Panc1 (cell line): ENCODE measurements at regions not wholly inside any gene's neighbourhood (a gene's known extent, or its start where the extent isn't known, plus 50 kb on each side); places are given as distances from the start of the nearest gene placed in this dataset.

ENCODE experiments used
- ATAC-seq: fragments of 200-7000 bp; cut with Tn5 transposase; 2 replicates; pipeline ENCODE4 v1.9.1; 2020; ENCODE audit warnings: mild to moderate bottlenecking, moderate library complexity
- BruUV-seq: library from RNA; stranded (reverse); fragments of 400-500 nt; replicated peaks from 2 replicates; lab custom pipeline; 2021; lab: Mats Ljungman, UMichigan
- CTCF ChIA-PET: fragments of 300-600 bp; sonication (Branson Sonifier 250); formaldehyde crosslinking; loops from one replicate; lab custom pipeline; 2022; ENCODE audit warnings: antibody characterized with exemption; lab: Charles Lee
- POLR2A ChIA-PET: fragments of 300-600 bp; sonication (Branson Sonifier 250); formaldehyde crosslinking; loops from one replicate; lab custom pipeline; 2022; ENCODE audit warnings: antibody characterized with exemption; lab: Charles Lee
- DNase-seq: peaks from one replicate; pipeline ENCODE4 v3.0.0-alpha.2; 2010; ENCODE audit warnings: low read depth, low spot score
- H3K27ac ChIP-seq: 2 replicates; pipeline ENCODE4 v1.5.1; 2011; ENCODE audit warnings: mild to moderate bottlenecking, low read length, inconsistent platforms
- H3K27me3 ChIP-seq: fragments of 200-500 bp; sonication (Bioruptor generic); 2 replicates; pipeline ENCODE4 v1.6.0; 2014; ENCODE audit warnings: low read length, inconsistent platforms; ENCODE audit not compliant: control insufficient read depth, insufficient read depth
- H3K36me3 ChIP-seq: fragments of 200-500 bp; sonication (Bioruptor generic); 2 replicates; pipeline ENCODE4 v1.5.1; 2014; ENCODE audit warnings: inconsistent platforms, mild to moderate bottlenecking, low read length, moderate library complexity; ENCODE audit not compliant: control insufficient read depth, insufficient read depth
- H3K4me1 ChIP-seq: 2 replicates; pipeline ENCODE4 v1.5.1; 2011; ENCODE audit warnings: inconsistent platforms, mild to moderate bottlenecking, low read length, moderate library complexity; ENCODE audit not compliant: control insufficient read depth, insufficient read depth
- H3K4me3 ChIP-seq, 2 experiments: 2 replicates each; pipeline ENCODE4 v1.5.1; 2011 to 2012; ENCODE audit warnings: low read depth in 2 of 2, low read length in 2 of 2, mild to moderate bottlenecking in 2 of 2, inconsistent platforms in 1 of 2, moderate library complexity in 1 of 2
- H3K9me3 ChIP-seq: fragments of 200-500 bp; sonication (Bioruptor generic); 2 replicates; pipeline ENCODE4 v1.5.1; 2014; ENCODE audit warnings: low read depth, mild to moderate bottlenecking, inconsistent platforms, low read length, moderate library complexity; ENCODE audit not compliant: control insufficient read depth, insufficient read depth
- CTCF ChIP-seq: fragments of 450-650 bp; IDR thresholded peaks from 2 replicates; pipeline ENCODE4 v1.5.1; 2017; ENCODE audit warnings: mild to moderate bottlenecking
- POLR2AphosphoS5 ChIP-seq: IDR thresholded peaks from 2 replicates; pipeline ENCODE4 v1.6.1; 2012; ENCODE audit warnings: mild to moderate bottlenecking, low read depth, low read length, moderate library complexity
- REST ChIP-seq, 2 experiments: IDR thresholded peaks; 2 replicates each; pipeline ENCODE4 v1.6.1; 2011 to 2012; ENCODE audit warnings: low read depth in 2 of 2, control low read depth in 1 of 2, low read length in 1 of 2, mild to moderate bottlenecking in 1 of 2, moderate library complexity in 1 of 2; ENCODE audit not compliant: insufficient read depth in 1 of 2
- SIN3A ChIP-seq: IDR thresholded peaks from 2 replicates; pipeline ENCODE4 v1.6.1; 2012; ENCODE audit warnings: low read depth, mild to moderate bottlenecking, low read length, moderate library complexity, borderline replicate concordance; ENCODE audit not compliant: insufficient read depth
- TCF7L2 ChIP-seq: IDR thresholded peaks from 2 replicates; pipeline ENCODE4 v1.6.1; 2011; ENCODE audit warnings: mild to moderate bottlenecking, low read depth, low read length, inconsistent platforms
- in situ Hi-C: cut with HindIII; loops from 2 replicates; pipeline ENCODE4 v1.10.0; 2016; ENCODE audit warnings: low sequenced_read_pairs, low pct_unique_long_range_greater_than_20kb
- intact Hi-C: fragments of 100-400 bp; cut with micrococcal nuclease; formaldehyde crosslinking; loops from one replicate; pipeline ENCODE4 v1.10.0; 2022; ENCODE audit not compliant: unreplicated experiment

- no peak for DNase-seq
- Histone ChIP-seq H3K4me1 (peaks cover 3% of the 10 kb centered on the region; the same call in 1 of the 2 replicates), H3K9me3 (no peaks in the 10 kb centered on the region), H3K27me3 (no peaks in the 10 kb centered on the region), H3K27ac (no peak overlapping the region), H3K4me3 (no peak overlapping the region), H3K36me3 (no peaks in the 10 kb centered on the region)
- TF ChIP-seq REST (IDR thresholded peaks at IDR 0.05; ENCODE audit: insufficient read depth in 1 of 2, low read depth in 2 of 2, low read length in 1 of 2) (no peak), TCF7L2 (no peak)
- ATAC-seq: peak; percentile 36; the same call in 1 of the 2 replicates
- intact Hi-C loops (no loop called here), in situ Hi-C loops (no loop called here)
- ChIA-PET CTCF (interaction anchor here (0.6 to 1.2 kb wide), 3 partner anchors 10 to 1334 kb away, joined by 3 to 4 read pairs (median 3); no protein-coding TSS in a partner anchor), POLR2A (no interaction called here)
- no TSS peak for BruUV-seq
These were observed 67.5 kb upstream of the LCTL start for GRCh38 chr15:66633041-66633937.

GRCh38 chr15:66633938-66634250, 68.1 kb upstream of the LCTL start:
- in situ Hi-C loops (no loop called here), intact Hi-C loops (no loop called here)
- Histone ChIP-seq H3K36me3 (no peaks in the 10 kb centered on the region), H3K4me3 (no peak overlapping the region), H3K27ac (no peak overlapping the region), H3K4me1 (peaks cover 3% of the 10 kb centered on the region; the same call in 1 of the 2 replicates), H3K9me3 (no peaks in the 10 kb centered on the region), H3K27me3 (no peaks in the 10 kb centered on the region)
- ChIA-PET CTCF (interaction anchor here (0.8 to 1.2 kb wide), 2 partner anchors 11 to 15 kb away, joined by 3 read pairs; no protein-coding TSS in a partner anchor), POLR2A (no interaction called here)
- ATAC-seq (no peak), DNase-seq (no peak)
- no TSS peak for BruUV-seq
- TF ChIP-seq SIN3A (no peak), CTCF (no peak), REST (IDR thresholded peaks at IDR 0.05; ENCODE audit: insufficient read depth in 1 of 2, low read depth in 2 of 2, low read length in 1 of 2) (no peak), POLR2AphosphoS5 (no peak), TCF7L2 (no peak)
